AG09319 (cell line): ENCODE measurements at regions not wholly inside any gene's neighbourhood (a gene's known extent, or its start where the extent isn't known, plus 50 kb on each side); places are given as distances from the start of the nearest gene placed in this dataset.

Experiments
- DNase-seq: peaks from one replicate; pipeline ENCODE4 v3.0.0-alpha.2; 2010; ENCODE audit warnings: low read depth; ENCODE audit errors: extremely low read depth
- TF ChIP-seq, protein P1 (sequence below): IDR thresholded peaks from 2 replicates; pipeline ENCODE4 v1.5.1; 2011; ENCODE audit warnings: low read depth, mild to moderate bottlenecking, inconsistent platforms, low read length, moderate library complexity

DNA sequence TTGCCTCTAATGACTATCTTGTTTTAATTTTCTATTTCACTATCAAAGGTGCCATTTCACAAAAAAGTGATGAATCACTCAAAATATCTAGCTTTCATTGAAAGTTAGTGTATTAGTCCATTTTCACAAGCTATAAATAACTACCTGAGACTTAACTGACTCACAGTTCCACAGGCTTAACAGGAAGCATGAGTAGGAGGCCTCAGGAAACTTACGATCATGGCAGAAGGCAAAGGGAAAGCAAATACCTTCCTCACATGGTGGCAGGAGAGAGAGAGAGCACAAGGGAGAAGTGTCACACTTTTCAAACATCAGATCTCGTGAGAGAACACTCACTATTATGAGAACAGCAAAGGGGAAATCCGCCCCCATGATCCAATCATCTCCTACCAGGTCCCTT is 1220.4 kb upstream of the ZEB2 start:
- TF ChIP-seq, protein P1, sequence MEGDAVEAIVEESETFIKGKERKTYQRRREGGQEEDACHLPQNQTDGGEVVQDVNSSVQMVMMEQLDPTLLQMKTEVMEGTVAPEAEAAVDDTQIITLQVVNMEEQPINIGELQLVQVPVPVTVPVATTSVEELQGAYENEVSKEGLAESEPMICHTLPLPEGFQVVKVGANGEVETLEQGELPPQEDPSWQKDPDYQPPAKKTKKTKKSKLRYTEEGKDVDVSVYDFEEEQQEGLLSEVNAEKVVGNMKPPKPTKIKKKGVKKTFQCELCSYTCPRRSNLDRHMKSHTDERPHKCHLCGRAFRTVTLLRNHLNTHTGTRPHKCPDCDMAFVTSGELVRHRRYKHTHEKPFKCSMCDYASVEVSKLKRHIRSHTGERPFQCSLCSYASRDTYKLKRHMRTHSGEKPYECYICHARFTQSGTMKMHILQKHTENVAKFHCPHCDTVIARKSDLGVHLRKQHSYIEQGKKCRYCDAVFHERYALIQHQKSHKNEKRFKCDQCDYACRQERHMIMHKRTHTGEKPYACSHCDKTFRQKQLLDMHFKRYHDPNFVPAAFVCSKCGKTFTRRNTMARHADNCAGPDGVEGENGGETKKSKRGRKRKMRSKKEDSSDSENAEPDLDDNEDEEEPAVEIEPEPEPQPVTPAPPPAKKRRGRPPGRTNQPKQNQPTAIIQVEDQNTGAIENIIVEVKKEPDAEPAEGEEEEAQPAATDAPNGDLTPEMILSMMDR: no peak
- no peak for DNase-seq

DNA sequence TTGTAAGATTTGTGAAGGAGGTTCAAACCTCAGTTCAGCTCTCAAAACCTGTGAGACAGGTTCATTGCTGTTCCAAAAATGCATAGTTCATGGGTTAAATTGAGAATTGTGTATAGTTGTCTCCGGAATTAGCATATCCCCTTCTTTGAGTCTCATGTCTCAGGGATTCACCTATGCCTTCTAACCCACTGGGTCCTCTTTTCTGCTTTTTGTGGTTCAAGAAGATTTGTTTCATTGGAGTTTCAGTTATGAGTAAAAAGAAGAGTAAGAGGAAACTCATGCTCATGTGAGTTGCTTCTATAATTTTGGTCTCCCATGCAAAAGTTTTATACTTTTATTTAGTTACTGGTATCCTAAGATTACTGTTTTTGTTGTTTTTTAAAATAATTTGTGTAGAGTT is 1219.8 kb upstream of the ZEB2 start:
- TF ChIP-seq, protein P1: no peak
- no peak for DNase-seq

DNA sequence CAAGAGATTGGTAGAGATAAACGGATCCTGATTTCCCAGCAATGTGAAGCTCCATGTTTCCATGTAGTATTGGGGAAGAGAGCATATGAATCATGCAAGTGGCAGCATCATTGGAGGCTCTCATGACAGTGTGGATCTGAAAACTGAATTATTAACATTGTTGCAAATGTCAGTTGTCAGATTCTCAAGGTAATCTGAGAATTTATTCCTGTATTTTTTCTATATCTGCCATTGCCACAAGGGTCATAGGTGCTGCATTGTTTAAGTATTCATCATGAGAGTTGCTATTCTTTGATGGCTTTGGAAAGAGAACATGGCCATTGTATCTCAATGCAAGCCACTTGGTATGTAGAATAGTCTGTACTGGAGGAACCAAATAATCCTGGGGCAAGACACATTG is 1217.0 kb upstream of the ZEB2 start:
- TF ChIP-seq, protein P1: no peak
- no peak for DNase-seq

DNA sequence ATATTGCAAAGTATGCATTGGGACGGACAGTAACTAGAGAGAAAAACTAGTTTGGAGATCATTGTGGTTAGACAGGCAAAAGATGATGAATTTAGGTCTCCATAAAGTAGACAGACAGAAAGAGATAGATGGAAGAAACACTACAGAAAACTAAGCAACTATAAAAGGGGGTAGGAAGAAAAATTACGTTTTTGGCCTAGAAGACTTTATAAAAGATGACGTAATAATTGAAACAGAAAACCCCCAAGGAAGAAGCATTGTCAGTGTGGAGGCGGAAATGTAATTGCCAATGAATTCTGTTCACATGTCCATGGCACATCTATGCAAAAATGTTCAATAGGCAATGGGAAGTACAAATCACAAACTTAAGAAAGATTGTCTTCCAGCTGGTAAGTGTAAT is 1211.5 kb upstream of the ZEB2 start:
- no peak for DNase-seq
- TF ChIP-seq, protein P1: no peak

DNA sequence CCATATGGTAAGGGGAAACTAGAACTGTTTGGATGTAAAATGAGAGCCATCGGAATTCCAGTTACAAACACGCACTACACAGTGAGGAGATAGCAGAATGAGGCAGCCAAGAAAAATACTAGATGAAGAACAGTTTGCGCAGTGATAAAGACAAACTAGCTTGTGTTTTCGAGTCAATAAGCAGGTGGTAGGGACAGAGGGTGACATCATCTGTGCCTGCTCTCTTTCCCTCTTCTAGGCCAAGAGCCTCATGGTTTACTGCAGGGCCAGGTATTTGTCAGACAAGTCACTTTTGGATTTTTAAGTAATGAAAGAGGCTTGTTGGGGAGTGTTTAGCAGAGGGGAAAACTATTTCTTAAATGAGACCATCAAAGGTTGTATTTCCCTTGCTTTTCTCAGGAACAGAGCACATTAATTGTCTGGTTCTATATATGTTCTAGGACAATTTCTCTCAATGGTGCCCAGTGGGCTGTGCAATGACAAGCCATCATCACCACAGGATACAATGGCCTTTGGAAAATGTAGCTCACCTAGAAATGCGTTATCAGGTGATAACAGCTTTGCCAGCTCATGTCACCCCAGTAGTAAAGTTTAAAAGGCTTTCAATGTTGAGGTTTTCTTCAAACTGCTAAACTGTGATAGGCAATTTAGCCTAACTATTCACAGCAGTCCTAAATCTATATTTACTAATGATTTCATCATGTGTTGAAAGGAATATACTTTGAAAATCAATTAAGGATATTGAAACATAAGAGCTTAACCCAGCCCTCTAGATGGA is 1210.3 kb upstream of the ZEB2 start:
- TF ChIP-seq, protein P1: no peak
- DNase-seq: no peak

DNA sequence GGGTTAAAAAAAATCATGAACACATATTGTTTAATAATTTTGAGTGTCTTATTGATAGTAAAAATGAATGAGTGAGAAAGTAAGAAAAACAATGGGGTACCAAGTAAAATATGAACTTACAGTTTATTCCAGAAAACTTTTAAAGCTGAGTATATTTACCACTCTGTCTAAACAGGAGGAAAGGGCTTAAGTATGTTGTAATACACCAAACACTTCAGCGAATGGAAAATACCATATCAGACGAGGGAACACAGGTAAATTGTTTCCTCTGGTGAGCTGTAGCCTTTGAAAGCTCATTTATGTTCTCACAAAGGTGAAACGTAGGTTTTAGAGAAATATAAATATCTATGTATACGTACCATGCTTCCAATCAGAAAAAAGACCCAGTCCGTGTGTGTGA is 1209.6 kb upstream of the ZEB2 start:
- TF ChIP-seq, protein P1: no peak
- DNase-seq: no peak

DNA sequence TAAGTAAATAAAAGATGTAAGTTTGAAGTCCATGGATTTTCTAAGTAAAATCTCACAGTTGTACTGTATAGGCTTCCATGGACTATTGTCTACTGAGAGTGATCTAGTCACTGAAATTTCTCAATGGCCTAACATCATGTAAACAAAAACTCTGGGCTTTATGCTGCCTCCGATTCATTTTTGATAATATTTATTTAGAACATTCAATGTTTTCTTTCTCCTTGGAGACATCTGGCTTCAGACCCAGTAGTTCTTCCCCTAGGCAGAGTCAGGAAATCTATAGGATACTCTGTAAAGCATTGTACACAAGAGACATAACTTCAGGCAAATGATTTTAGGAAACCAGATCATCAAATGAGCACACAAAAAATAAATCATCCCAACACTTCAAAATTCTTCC is 1208.6 kb upstream of the ZEB2 start:
- TF ChIP-seq, protein P1: no peak
- DNase-seq: no peak
